ENCODE measurements at regions not wholly inside any gene's neighbourhood (a gene's known extent, or its start where the extent isn't known, plus 50 kb on each side); places are given as distances from the start of the nearest gene placed in this dataset.
A peak's percentile ranks its signal among the peaks of the same experiment; 100 is the strongest.
"Not testable (repeated sequence)": the region's sequence is repeated elsewhere in the genome, so short reads cannot be mapped to it uniquely, and the experiment has no call there.

DNA sequence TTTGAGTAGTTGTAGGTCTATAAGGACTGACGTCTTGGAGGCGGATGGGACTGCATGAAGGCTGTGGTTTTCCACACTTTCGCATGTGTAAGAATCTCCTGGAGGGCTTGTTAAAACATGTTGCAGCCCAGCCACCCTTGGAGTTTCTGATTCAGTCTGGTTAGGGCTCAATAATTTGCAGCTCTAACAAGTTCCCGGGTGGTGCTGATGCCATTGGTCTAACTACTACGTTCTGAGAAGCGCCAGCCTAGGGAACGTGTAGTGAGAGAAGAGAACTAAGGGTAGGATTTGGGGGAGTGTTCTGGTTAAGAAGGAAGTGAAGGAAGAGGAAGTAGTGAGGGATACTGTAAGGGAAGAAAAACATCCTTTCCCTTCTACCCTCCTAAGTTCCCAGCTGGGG, 138.9 kb downstream of the LARP7 start:
- DNase-seq (ENCODE audit: low spot score), result no peak

DNA sequence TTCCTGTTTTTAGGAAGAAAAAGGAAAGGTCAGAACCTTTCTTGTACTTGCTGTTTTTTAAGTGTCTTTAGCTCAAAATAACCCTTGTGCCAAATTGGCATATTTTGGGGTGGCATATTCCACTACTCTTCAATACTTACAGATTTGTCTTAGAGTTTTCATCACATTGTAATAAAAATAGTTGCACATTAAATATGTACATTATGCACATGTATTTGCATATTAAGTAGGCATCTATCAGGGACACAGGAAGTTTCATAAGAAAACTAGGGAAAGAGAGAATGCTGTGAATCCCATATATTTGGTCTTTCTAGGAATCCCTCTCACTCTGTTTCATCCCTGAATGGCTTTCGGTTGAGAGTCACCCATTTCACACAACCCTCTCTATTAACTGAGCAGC, 139.6 kb downstream of the LARP7 start:
- no peak for DNase-seq (ENCODE audit: low spot score)

DNA sequence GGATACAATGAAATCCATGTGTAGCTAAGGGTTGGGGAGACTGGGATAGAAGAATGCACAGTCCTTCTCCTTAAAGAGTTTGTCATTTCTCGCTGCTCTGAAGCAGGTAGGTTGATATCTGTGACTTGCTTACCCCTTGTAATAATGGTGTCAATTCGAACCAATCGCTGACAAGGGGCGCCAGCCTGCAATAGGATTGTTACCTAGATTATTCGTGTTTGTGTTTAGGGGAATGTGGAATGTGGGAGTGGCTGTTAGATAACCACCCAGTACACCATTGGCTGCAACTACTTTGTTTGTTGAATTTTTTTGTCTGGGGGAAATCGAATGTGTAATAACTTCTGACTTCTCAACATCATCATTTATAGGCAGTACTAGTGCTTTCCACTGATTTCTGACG, 141.6 kb downstream of the LARP7 start:
- no peak for DNase-seq (ENCODE audit: low spot score)

DNA sequence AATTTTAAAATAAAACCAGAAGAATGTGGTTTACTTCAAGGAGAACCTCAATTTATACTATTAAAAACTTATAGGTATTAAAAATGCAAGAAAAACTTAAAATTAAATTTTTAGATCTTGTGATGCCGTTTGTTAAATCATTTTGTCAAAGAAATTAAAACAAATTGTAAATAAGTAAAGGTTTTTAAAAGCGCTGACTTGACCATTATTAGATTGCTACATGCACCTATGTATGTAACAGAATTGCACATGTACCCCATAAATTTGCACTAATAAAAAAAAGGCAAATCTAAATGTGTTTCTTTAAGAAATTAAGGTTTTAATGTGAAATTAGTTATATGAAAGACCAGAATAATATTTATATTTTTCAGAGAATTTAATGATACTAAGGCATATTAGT, 156.1 kb downstream of the LARP7 start:
- DNase-seq (ENCODE audit: low spot score), result no peak

DNA sequence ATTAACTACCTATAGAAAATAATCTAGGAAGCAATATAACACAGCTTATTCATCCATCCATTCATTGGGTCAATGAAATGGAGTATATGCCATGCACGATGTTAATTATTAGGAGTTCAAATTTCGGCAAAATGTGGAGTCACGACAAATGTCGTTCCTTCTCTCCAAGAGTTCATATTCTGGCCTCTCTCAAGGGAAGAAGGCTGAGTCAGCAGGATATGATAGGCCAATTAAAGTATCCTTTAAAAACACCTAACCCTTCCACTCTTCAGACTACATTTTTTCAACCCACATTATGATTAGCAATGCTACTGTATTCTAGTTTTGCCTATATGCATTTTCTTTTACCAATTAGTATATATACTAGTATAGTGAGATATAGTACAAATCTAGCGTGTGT, 163.1 kb downstream of the LARP7 start:
- no peak for DNase-seq (ENCODE audit: low spot score)

DNA sequence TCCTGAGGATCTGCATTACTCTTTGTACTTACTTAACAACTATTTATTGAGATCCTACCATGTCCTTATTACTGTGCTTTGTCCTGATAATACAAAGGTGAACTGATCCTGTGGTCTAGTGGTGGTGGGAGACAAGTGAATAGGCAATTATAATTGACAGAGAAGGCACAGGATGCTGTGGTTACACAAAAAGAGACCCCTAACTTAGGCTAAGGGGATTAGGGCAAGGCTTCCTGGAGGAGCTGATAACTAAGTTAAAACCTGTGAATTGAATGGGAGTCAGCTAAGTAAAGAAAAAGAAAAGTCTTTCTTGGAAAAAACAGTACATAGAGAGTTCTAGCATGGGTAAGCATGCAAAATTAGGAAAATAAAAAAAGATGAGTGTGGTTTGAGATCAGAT, 164.4 kb downstream of the LARP7 start:
- no peak for DNase-seq (ENCODE audit: low spot score)

DNA sequence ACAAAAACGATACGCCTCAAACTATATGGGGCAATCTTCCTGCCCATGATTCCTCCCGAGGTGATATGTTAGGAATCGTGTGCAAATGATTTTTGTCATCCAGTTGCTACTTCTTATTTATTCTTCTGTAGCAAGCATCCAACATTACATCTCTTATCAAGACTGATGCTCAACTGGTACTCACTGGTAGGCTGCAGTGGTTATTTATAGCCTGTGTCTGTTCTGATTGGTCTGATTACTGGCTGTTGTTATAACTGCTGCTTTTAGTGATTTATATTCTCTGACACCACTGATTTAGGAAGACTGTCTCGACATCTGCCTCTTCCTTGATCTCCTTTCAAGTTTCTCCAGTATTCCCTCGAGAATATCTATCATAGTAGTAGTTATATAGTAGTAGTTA, 165.8 kb downstream of the LARP7 start:
- no peak for DNase-seq (ENCODE audit: low spot score)

DNA sequence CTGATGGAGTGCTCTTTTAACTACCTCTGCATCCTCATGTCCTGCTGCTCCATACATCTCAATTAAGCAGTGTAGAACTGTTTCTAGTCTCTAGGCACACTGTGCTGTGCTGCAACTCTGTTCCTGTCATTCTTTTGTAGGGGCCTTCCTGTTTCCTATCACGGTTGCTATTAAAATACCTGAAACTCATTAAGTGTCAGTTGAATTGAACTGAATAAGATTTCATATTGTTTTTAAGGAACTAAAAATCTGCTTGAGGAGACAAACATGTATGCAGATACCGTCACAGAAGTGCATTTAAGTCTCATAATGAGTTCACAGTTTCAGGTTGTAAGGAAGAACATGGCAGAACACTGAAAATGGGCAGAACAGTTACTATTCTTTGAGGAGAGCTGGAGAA, 170.1 kb downstream of the LARP7 start:
- no peak for DNase-seq (ENCODE audit: low spot score)

DNA sequence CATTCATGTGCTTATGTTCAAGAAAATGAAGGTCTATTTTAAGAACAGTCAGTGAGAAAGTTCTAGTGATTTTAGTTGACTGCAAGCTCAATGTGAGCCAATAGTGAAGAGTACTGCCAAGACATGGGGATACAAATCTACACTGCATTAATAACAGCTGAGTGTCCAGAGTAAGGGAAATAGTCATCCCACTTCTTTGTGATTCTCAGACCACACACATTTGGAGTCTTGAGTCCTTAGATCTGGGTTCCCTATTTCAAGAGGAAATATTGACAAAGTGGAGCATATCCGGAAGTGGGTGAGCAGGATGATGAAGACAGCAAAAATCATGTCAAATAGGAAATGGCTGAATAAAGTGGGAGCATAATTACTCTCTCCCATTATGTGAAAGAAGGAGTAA, 171.1 kb downstream of the LARP7 start:
- no peak for DNase-seq (ENCODE audit: low spot score)

DNA sequence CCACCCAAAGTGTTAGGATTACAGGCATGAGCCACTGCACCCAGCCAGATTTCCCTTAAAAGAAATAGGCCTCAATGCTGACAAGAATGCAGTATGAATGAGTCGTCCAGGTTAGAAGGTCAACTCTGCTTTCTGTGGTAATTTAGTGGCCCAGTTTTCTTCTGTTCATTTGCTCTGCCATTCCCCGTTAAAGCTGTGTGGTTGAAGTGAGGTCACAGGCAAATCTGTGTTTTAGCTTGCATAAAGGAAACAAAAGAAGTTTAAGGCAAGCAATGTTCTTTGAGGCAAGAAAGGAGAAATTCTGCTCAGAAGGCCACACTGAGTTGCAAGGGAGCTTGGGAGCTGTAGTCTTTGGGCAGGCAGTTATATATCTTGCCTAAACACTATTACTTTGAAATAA, 176.8 kb downstream of the LARP7 start:
- DNase-seq (ENCODE audit: low spot score), result no peak

DNA sequence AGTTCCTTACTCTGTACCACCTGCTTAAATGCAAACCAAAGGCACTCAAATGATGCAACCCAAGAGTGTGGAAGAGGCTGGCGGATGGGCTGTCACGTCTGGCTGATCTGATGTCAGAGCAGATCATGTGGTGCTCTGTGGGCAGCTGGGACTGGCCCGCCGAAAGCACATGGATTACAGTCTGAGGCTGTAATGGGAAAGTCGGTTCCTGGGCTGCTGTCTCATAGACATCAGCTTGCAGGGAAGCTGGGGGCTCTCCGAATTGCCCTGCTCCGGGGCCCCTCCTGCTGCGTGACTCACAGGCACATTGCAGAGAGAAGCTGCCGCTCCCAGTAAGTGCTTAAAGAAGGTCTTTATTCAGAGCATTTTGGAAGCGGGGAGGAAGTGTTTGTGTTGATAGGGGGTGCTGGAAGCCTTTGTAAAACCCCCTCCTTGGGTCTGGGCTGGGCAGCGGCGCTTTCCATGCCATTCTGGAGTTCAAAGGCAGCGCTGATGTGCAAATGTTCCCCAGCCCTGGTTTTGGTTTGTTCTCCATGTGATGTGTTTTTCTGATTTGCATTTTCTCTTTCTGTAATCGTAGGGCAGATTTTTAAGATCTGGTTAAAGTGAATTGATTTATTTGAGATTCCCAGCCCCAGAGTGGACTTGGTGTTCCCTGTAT, 181.1 kb downstream of the LARP7 start:
- DNase-seq (ENCODE audit: low spot score), result peak; percentile 82

DNA sequence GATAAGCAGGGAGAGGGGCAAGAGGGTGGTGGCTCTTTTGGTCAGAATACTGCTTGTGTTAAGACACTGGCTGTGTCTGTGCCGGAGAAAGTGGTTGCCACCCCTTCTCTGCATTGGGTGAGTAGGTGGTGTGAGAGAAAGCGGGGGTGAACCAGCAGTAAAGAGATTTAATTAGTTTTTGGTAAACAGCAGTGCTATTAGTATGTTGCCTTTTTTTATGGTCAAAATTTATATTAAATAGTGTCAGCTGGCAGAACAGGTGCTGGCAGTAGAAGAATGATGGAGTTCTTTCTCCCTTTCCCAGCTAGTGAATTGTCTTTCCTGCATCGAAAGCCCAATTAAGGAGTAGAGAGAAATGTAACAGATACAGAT, 181.6 kb downstream of the LARP7 start:
- DNase-seq (ENCODE audit: low spot score), result no peak

DNA sequence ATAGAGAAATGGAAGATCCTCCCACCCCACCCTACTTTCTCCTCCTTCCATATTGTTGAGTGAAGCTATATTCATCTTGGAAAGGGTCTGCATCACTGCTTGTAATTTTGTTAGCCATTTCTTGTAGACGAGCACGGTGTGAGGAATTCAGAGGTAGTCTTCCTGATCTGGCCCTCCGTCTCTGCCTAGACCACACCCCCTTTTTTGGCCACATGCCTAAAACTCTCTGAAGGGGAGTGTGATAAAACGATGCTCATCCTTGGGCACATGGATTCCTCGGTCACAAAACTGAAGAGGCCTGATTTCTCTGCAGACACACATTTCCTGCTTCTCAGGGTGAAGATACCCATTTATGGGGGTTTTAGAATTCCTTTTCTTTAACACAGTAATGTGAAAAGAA, 182.8 kb downstream of the LARP7 start:
- DNase-seq (ENCODE audit: low spot score), result no peak

DNA sequence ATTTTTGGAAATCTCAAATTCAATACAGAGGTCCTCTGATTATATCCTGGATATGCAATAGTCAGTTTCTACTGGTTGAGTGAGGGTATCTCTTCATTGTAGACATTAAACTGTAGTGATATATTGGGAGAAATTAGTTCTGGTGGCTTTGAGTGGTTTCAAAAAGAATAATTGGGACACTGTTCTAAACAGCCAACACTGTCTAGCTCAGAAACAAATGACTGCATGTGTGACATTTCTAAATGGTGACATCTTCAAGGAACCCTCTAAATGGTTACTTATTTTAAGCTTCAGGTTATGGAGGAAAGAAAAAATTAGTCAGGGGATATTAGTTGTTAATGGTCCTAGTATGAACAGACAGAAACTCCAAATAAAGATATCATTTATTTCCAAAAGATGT, 186.2 kb downstream of the LARP7 start:
- no peak for DNase-seq (ENCODE audit: low spot score)

DNA sequence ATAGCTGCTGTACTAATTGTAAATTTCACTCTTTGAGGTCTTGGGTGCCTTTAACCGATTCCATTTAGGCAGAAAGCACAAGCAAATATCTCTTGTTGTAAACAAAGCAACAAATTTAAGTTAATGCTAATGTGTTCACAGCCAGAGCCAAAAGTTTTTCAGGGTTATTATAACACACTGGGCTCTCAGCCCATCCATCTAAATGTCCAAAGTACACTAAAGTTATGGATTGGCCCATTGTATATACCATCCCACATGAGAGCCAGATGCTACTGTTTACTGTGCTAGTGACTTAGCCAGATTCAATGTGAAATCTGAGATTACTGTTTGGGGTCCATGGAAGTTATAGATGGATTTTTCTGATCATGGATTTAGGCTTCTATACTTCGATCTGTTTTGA, 186.7 kb downstream of the LARP7 start:
- DNase-seq (ENCODE audit: low spot score), result no peak

DNA sequence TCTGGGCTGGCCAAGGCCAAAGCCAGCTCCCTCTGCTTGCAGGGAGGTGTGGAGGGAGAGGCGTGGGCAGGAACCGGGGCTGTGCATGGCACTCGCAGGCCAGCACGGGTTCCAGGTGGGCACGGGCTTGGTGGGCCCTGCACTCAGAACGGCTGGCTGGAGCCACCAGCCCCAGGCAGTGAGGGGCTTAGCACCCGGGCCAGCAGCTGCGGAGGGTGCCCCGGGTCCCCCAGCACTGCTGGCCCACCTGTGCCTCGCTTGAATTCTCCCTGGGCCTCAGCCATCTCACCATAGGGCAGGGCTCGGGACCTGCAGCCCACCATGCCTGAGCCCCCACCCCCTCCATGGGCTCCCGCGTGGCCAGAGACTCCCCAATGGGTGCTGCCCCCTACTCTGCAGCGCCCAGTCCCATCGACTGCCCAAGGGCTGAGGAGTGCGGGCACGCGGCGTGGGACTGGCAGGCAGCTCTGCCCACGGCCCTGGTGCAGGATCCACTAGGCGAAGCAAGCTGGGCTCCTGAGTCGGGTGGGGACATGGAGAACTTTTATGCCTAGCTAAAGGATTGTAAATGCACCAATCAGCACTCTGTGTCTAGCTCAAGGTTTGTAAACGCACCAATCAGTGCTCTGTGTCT, 193.9 kb downstream of the LARP7 start:
- no peak for DNase-seq (ENCODE audit: low spot score)

DNA sequence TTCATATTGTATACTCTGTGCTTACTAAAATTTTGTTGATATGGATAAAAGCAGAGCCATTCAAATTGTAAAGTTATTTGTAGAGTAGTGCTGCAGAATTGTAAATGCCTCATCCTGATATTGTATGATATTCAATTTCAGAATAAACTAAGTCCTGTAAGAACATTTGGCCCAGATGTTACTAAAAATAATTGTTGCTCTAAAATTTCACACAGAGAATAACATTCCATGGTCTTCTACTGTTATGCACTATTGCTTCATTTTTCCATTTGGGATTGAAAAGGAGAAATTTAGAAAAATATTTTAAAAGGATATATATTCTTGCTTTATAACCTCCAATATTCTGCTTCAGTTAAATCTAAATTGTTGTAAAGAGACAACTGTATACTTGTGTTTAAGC, 195.6 kb downstream of the LARP7 start:
- no peak for DNase-seq (ENCODE audit: low spot score)

DNA sequence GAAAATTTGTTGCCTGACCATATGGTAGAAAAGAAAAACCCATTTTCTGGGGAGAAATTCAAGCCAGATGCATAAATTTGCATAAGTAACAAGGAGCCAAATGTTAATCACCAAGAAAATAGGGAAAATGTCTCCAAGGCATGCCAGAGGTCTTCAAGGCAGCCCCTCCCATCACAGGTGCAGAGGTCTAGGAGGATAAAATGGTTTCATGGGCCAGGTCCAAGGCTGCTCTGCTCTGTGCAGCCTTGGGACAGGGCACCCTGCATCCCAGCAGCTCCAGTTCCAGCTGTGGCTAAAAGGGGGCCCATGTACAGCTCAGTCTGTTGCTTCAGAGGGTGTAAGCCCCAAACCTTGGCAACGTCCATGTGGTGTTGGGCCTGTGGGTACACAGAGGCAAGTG, 200.0 kb downstream of the LARP7 start:
- no peak for DNase-seq (ENCODE audit: low spot score)

DNA sequence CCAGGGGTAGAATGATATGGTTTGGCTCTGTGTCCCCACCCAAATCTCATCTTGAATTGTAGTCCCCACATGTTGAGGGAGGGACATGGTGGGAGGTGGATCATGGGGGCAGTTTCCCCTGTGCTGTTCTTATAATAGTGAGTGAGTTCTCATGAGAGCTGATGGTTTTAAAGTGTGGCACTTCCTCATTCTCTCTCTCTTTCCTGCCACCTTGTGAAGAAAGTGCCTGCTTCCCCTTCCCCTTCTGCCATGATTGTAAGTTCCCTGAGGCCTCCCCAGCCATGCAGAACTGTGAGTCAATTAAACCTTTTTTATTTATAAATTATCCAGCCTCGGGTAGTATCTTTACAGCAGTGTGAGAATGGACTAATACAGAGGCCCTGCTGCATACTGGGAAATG, 201.1 kb downstream of the LARP7 start:
- not testable (repeated sequence) for DNase-seq (ENCODE audit: low spot score)

DNA sequence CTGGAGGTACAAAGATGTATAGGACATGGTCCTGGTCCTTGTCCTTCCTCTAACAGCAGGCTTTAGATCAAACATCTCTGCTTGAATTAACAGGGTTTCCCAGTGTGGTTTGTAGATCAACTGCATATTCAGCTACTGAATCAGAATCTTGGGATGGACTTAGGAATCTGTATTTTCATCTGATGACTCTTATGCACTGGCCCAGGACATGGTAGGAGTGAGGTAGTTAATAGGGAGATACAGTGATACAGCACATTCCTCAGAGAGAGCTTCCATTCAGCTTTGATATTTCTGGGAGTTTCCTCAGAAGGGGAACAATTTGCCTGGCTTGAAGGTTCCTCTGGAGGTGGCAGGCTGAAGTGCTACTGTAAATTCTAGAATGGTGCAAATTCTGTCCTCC, 203.1 kb downstream of the LARP7 start:
- no peak for DNase-seq (ENCODE audit: low spot score)

DNA sequence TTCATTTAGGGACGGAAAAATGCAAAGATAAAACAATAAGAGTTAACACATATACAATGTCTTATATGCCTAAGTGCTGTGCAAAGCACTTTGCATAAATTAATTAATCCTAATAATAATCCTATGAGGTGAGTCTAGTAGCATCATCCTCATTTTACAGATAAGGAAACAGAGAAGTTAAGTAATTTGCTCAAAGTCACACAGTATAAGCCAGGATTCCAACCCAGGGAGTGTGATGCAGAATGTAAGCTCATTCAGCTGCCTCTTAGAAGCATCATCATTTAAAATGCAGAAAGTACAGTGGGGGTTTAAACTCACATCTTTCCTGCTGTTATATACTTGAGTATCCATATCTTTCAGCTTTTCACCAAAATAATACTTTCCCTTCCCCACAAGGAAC, 203.7 kb downstream of the LARP7 start:
- DNase-seq (ENCODE audit: low spot score), result no peak

DNA sequence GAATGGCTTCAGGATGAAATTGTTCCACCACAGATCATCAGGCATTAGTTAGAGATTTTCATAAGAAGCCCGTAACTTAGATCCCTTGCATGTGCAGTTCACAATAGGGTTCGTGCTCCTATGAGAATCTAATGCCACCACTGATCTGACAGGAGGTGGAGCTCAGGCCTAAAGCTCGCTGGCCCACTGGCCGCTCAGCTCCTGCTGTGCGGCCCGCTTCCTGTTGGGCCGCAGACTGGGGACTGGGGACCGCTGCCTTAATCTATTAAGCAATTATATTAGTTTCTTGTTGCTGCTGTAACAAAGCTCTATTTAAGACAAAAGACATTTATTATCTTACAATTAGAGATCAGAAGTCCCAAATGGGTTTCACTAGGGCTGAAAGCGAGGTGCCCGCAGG, 205.6 kb downstream of the LARP7 start:
- DNase-seq (ENCODE audit: low spot score), result no peak

DNA sequence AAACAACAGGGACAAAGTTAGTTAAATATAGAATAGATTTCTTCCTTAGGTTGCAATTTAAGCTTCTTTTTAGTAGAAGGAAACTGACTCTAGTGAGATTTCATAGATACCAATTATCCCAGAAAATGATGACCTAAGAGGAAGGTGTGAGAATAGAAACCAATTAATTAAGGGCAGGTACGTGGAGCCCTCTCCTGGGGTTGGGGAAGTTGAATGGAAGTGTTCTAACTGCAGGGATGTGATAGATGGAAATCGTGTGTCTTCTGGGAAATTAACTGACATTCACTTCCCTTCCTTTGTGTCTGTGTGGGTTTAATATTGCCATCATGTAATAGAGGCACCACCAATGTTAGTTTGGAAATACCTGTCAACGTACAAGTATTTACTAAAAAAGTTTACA, 204.1 kb upstream of the ANK2 start:
- no peak for DNase-seq (ENCODE audit: low spot score)

DNA sequence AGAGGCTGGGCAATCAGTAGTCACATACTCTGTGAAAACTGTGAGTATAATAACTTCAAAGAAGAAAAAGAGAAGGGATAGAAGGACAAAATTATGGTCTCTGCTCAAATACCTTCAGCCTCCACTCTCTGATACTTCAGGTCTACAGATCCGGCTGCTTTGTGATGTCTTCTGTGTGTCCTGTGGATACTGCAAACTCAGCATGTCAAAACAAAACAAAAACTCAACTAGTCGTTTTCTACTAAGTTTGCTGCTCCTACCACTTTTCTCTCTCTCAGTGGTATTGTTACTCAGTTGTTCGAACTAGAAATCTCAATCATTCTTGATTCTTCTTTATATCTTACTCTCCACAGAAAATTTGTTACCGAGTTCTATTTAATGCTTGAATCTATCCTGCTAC, 202.4 kb upstream of the ANK2 start:
- DNase-seq (ENCODE audit: low spot score), result no peak
